HCEC 1CT (cell line): ENCODE measurements at regions not wholly inside any gene's neighbourhood (a gene's known extent, or its start where the extent isn't known, plus 50 kb on each side); places are given as distances from the start of the nearest gene placed in this dataset.
A peak's percentile ranks its signal among the peaks of the same experiment; 100 is the strongest.
"Not testable (repeated sequence)": the region's sequence is repeated elsewhere in the genome, so short reads cannot be mapped to it uniquely, and the experiment has no call there.

Source experiments
- DNase-seq: peaks from one replicate; pipeline ENCODE4 v3.0.0-alpha.2; 2017

DNA sequence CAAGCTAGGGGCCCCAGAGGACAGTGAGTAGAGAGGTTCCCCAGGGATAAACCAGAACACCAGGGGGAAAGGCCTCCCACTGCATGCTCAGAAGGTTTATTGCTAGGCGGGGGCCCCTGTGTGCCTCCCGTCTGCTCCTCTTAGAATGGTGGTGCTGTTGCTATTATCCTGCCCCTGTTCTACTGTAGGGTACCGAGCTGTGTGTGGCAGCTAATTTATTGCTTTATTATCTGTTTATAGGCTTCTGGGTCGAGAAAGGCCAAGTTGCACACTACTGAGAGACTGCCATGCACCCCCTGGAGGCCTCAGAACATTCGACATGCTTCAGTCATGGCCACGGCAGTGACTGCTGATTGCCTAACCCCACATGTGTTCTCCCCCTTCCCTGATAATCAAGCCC, 373.6 kb downstream of the ANAPC1 start:
- DNase-seq = not testable (repeated sequence)

DNA sequence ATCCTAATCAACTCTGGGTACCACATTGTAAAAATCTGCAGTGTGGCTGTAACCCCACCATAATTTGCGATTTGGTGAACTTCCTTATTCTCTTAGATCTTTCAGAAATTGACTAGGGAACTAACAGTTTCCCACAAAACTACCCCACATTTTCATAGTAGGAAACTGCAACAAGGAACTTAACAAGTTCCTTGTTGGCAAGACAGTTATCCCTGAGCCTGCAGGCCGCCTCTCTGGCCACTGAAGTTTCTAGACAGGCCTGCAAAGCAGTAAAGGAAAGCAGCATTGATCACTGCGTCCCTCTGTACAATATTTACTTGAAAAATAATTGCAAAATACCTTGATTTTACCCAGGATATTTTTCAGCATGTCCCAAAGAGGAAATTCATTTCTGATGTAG, 372.9 kb downstream of the ANAPC1 start:
- DNase-seq = not testable (repeated sequence)

DNA sequence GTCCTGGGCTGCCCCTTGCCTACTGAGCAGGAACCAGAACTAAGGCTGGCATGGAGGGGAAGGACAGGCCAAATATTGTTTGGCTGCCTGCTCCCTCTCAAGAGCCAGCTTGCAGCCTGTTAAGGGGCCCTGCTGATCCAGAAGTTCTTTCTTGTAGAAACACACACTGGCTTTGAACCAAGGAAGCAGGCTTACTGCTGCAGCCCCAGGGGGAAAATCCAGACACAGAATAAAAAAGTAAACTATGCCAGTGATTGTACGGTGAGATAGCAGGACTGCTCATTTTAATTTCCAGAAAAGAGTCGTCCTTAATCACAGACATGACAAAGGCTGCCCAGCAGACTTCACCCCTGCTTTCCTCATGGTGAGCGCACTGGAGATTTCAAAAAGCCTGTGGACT, 371.6 kb downstream of the ANAPC1 start:
- DNase-seq = not testable (repeated sequence)

DNA sequence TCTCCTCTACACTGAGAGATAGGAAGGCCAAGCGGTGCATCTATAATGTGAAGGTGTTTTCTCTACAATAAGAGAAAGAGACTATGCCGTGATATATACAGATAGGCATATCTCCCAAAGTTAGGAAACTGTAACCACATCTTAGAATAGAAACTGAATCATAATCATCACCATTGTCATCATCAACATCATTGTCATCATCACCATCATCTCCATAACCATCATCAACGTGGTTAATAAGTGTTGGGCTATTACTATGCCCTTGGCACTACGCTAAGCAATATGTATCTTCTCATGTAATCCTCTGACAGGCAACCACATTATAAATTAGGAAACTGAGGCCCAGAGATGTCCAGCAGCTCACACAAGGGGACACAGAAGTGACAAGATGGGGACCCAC, 369.9 kb downstream of the ANAPC1 start:
- not testable (repeated sequence) for DNase-seq

DNA sequence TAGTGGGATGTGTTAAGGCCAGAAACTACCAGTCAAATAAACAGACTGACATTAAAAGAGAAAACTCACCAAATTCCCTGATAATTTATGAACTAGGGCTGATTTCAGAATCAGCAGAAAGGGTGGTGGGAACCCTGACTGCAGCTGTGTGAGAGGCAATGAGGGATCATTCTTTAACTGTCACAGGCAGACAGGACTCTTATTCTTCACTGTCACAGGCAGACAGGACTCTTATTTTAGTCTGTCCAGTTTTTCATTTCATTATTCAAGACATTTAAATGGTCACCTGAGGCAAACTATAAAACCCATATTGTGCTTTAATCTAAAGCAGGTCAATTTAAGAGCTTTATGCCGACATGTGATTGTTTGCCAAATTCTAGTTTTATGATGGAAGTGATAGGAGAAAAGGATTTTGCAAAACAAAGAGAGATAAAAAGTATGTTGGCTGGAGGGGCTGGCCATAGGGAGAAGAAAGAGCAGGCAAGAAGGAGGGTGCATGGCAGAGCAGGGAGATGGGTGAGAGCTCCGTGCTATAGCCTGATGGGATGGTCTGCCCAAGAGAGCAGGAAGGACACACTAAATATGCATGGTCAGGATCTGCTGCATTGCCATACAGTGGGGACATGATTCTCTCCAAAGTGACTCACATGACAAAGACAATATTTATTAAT, 366.8 kb downstream of the ANAPC1 start:
- not testable (repeated sequence) for DNase-seq

DNA sequence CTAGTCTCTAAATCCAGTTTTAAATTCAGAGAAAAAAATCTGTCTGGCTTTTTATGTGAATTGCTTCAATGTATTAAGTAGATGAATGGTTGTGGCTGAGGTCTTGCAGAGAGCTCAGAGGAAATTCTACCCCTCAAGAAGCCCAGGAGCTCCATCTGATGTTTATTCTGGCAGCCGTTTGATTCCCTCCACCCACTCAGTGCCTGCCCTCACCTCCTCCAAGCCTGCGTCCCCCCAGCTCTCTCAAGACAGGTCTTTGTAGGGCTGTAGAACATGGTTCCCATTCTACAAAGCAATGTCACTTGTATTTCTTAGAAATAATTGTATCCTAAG, 366.3 kb downstream of the ANAPC1 start:
- not testable (repeated sequence) for DNase-seq

DNA sequence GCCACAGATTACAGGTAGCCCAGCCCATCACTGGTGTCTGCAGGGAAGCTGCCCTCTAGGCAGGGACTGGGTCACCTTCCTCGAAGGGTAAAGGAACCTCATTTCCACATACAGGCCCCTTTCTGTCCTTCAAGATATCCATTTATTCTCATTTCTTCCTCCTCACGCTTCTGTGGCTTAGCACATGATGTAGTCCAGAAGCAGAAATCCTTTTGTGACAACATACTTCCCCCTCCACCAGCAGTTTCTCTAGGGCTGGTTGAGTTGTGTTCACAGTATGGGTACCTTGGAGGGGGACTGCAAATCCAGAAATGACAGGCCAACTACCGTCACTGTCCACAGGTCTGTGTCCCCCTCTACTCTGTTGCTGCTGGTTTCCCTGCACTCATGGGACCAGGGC, 364.9 kb downstream of the ANAPC1 start:
- no peak for DNase-seq

DNA sequence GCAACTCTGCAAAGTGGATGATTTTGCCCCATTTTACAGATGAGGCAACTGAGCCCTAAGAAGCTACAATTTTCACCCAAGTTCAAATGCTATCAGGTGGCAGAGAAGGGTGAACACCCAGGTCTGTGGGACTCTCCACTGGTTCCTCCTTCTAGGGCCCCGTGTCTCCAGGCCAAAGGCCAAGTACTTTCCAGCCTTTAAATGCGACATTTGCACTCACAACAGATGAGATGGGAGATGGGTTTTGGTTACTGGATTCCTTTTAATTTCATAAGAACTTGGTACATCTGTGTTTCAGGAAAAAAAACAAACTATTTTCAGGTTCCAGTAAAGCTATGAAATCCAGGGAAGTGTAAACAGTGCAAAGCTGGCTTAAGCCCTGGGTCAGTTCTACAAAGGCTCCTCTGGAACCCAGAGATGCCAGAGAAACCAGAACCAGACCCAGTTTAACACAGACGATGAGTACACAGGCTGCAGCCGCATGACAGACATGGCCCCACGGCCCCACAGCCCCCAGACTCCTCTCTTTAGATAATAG, 361.7 kb downstream of the ANAPC1 start:
- DNase-seq = peak; percentile 75

DNA sequence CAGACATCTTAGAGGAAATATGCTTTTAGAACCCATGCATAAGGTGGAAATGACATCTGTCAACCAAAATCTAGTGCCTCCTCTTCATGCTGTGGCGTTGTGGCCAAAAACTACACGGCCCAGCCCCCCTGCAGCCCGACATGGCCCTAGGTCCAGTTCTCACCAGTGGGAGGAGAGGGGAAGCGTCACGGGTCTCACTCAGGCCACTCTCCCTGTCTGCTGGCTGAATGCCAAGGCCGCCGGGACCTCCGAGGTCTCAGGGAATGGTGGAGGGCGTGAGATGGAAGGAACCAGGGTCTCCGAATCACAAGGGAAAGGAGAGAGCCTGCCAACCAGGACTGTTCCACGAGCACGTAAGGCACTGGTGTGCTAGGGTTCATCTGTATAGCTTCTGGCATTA, 361.0 kb downstream of the ANAPC1 start:
- DNase-seq = no peak

DNA sequence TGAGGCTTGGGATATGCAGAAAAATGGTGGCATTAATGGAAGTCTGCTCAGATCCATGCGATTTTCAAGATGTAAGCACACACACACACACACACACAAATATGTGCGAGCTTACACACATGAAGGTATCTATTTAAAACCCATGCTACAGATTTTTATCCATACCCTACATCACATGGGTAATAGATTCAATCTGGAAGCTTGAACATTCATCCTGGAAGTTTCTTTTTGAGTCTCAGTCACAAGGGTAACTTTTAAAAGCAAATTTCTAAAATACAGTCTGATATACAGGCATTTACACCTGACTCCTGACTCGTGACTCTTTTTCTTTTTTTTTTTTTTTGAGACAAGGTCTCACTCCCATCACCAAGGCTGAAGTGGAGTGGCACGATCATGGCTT, 359.0 kb downstream of the ANAPC1 start:
- not testable (repeated sequence) for DNase-seq

DNA sequence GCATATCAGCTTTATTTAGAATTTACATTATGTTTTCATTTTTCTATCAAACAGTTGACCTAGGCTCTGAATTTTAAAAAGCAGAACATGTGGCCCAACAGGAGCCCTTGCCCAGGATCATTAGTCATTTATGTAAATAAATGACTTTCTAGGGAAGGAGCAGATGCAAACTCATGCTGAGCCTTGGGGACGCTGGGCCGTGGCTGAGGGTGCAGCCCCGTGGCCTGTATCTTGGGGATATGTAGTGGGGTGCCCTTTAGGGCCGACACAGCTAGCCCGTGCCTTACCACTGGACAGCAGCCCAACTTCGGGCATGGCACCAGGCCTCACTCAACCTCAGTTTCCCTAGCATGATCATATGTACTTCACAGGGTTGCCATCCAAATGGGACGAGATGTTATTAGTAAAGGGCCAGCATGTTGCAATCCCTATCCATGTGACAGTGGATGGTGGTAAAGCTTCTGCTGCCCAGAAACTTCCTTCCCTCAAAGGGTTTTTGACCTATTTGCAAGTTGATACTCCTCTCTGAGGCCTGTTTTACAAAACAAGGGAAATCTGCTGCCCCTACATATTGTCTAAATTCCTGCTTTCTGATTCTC, 357.9 kb downstream of the ANAPC1 start:
- peak; percentile 6 for DNase-seq

DNA sequence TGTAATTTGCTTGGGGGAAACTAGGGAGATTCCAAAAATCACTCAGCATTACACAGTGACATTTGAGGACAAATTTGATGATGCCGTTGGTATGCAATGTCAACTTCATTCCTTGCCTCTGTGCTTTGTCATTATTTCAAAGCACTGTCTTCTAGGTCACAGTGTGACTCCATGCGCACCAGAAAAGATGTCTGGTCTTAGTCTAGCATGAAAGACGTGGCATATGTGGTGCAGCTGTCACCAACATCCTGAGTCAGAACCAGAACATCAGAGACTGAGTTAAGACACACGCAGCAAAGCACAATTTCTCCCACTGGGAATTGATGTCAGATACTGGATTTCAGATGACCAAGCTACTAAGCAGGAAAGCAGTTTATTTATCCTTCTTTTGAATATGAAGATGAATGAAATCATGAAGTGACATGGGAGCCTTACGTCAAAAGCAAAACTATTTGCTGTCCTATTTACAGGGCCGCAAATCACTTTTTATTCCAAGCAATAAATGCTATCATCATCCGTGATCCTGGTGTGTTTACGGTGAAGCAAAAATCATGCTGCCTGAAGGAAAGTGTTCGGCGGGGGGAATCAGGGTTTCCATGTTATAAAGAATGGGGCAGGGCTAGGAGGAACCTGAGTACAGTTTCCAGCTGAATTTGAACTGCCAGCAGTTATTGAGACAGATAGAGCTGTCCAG, 356.1 kb downstream of the ANAPC1 start:
- not testable (repeated sequence) for DNase-seq

DNA sequence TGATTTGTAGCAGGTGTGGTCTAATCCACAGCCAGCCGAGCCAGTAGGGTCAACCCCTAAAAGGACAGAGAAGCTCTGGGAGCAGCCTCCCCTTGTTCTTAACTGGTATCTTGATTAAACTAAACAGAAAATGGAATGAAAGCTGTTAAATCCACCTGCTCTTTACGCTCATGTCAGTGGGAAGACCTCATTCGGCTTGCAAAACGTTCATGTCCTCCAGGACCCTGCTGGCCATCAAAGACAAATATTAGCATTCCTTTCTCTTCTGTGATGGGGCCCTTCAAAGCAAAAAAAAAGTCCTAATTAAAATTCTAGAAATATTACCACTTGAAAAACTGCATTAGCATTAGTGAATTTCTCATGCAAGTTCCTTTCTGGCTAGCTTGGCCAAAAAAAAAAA, 355.0 kb downstream of the ANAPC1 start:
- not testable (repeated sequence) for DNase-seq

DNA sequence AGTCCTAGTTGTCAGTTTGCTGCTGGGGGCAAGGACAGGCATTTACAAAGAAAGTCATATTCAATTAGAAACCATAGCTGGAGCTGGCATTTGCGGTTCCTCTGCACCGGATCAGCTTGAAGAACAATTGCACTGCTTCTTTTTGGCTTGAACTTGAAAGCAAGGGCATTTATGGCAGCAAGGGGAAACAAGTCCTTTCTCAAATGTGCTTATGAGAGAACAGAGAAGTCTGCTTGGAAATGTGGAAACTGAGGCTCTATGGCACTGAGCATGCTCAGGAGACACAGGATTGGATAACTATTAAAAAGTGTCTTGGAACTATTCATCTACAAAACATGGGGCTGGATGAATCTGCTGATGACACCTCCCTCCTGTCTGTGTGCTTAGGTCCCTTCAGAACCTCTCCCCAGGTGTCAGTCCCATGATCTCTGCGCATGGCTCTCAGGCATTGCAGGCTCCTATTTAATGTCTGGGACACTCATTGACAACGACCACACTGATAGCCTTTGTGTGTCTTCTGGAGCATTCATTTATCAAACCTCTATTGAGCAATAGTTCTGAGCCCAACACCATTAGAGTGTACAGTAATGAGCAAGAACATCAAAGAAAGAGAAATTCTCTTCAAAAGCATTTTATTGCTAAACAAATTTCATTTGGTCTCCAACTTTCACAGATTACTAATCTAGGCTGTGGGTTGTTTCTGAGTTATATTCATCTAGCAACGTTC, 353.6 kb downstream of the ANAPC1 start:
- not testable (repeated sequence) for DNase-seq

DNA sequence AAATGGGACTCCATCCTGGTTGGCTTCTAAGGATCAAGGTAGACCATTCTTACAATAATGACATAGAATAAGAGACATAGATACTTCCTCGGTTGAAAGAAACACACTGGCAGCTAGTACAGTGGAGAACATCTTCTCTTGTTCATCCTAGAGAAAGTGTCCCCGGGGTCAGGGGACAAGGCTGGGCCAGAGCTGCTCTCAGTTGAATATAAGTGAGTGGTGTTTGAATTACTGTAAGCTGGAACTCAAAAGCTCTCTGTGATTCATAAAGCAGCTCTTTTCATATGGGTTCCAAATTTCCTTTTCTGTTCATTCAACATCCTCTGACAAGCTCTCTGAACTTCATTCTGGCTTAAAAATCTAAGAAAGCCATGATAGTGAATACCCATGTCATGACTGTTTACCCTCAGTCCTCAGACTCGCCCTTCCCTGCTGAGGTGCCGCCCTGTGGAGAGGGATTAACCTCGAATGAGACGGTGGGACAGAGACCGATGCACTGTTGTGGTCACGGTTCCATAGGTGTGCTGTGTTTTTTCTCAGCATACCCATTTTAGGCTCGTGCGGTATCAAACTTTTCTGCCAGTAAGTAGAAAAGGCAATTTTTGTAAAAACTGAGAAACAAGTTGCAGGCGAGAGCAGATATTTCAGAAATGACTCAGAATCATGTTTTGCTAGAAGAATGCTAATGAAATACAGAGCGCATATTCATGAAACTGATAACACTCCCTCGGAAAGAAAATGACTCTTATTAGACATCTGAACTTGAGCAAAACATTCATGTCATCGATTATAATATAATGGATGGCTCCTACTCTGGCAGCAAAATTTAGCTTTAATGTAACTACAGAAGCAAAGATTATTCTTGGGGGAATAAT, 351.1 kb downstream of the ANAPC1 start:
- not testable (repeated sequence) for DNase-seq

DNA sequence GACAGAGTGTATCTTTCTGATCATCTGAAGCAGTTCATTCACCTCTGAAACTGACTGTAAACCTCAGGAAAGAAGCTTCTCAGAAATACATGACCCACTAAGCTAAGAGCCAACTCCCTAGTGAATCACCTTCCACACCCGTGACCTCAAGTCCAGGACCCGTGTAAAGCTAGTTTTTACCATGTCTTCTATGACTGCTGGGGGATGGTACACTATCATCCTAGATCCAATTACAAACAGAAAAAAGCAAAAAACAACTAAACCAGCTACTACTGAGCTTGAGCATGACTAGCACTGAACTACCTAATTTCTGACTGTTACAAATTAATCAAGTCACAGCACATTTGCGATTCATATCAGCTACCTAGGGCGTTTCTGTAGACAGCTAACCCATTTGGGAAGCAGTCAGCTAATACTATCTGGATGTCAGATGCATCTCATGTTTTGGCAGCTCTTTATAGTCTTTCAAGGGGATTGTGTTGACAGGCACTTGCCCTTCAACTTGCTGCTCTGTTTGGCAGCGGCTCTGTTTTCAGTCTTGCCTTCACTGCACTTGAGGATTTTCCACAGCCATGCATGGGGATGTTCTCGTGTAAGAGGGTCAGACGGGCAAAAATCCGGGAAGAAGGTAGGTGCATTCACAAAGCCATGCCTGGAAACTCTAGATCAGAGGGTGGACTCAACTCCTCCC, 350.3 kb downstream of the ANAPC1 start:
- DNase-seq = peak; percentile 24

DNA sequence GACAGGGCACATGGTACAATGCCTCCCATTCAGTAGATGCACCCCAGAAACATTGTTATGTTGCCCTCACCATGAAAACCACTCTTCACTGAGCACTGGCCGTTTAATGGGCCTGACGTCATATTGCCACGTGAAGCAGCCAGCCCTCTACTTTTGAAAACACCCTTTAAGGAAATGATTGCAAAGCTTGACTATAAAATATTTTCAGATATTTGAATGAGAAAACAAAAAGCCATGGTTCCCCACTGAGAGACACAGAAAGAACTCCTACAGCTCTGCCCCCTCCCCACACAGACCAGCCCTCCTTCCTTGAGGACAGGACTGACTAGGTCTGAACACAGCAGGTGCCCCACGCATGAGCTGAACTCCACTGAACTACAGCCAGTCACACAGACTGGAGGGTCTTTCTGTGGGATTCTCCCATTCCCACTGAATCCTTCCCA, 349.1 kb downstream of the ANAPC1 start:
- DNase-seq = peak; percentile 48

DNA sequence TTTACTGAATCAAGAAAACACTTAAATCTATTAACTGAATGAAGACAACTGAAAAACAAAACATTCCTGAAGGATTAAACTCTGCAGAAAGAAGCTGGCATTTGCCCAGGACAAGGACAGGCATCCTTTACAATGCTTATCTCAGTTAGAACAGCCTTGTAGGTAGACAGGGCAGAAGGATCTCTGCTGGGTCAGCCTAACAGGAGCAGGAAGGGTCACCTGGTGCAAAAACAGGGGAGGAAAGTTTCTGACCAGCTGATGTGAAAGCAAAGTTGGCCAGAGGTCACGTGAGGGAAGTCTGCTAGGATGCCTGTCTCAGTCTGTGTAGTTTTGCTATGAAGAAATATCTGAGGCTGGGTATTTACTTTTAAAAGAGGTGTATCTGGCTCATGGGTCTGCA, 348.6 kb downstream of the ANAPC1 start:
- peak; percentile 55 for DNase-seq

DNA sequence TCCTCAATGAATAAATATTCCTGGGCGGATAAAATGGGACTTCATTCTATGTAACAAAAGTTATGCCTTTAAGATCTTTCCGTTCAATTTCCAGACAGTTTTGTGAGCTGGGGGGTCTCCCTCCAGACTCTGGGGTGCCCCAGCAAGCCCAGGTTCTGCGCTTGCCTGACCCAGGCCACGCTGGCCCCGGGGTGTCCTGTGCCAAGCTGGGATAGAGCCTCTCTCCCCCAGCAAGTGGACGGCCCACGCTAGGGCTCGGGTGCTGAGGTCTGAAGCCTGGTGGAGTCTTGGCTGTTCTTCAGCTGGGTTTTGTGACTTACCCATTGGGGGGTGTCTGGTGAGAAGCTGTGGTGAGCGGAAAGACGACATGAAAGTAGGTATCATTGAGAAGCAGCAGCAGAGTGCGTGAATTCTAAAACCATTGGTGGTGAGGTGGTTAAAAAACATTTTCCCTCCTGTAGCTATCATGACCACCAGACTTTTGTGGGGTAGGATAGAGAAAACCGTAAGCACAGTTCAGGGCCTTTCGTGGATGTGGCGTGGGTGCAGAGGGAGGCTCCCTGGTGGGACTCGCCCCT, 346.8 kb downstream of the ANAPC1 start:
- DNase-seq = no peak

DNA sequence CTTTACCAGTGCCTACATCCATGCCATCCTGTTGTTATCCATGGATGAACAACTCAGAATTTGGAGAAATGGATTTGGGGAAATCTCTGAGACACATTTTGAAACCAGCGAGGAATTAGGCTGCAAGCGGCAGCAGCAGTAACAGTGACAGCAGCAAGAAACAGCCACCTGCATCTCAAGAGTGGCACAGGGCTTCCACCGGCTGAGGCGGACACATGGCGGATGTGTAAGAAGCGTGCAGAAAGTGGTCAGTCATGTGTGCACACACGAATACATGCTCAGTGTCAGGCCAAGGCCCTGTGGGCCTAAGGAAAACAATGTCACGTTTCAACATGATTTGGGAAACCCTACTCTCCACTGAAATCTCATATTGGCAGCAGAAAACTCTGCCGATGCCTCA, 344.0 kb downstream of the ANAPC1 start:
- not testable (repeated sequence) for DNase-seq

DNA sequence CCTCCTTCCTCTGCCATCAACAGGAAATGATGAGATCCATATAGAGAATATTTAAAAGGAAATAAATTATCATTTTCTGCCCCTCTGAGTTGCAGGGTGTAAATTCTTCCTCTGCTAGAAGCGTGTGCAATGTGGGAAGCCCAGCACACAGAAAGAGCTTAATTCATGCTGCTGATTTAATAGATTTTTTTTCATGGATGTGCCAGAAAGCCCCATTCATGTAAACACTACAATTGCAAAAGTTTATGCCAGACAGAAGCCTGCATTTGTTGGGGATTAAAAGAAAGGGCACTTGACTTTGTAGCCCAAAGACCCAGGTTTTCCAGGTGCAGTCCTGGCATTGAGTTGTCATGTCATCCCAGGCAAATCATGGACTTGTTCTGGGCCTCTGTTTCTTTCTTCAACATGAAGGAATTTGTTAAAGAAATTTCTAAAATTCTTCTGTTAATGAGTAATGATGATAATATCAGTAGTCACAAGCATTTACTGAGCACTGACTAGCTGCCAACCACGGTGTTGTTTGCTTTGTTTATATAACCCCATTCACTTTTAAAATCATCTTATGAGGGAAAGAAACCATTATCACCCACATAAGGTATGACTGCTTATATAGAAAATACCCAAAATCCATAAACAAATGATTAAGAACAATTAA, 341.7 kb downstream of the ANAPC1 start:
- peak; percentile 60 for DNase-seq
